ENCODE measurements at regions not wholly inside any gene's neighbourhood (a gene's known extent, or its start where the extent isn't known, plus 50 kb on each side); places are given as distances from the start of the nearest gene placed in this dataset.

- Histone ChIP-seq H3K9ac (ENCODE audit: low read length) (no peak overlapping the region), H2AFZ (ENCODE audit: low read length) (no peak overlapping the region), H3K9me3 (ENCODE audit: low read length) (no peaks in the 10 kb centered on the region), H3K36me3 (ENCODE audit: insufficient read depth, low read length) (no peaks in the 10 kb centered on the region), H3K4me3 (ENCODE audit: low read depth, low read length, poor library complexity, severe bottlenecking) (no peak overlapping the region), H3K4me1 (ENCODE audit: insufficient read depth, low read length, severe bottlenecking) (no peaks in the 10 kb centered on the region), H3F3A (ENCODE audit: insufficient read depth, low read length) (no peaks in the 10 kb centered on the region), H3K9me2 (ENCODE audit: low read depth, low read length) (no peaks in the 10 kb centered on the region), H3K79me2 (ENCODE audit: insufficient read depth, low read length) (no peaks in the 10 kb centered on the region), H3K4me2 (ENCODE audit: low read length) (no peak overlapping the region), H3K27me3 (ENCODE audit: insufficient read depth, low read length) (no peaks in the 10 kb centered on the region), H4K20me1 (ENCODE audit: insufficient read depth, low read length) (no peaks in the 10 kb centered on the region), H3K27ac (ENCODE audit: low read depth, low read length, poor library complexity, severe bottlenecking) (no peak overlapping the region)
- no peak for TF ChIP-seq CTCF (IDR thresholded peaks at IDR 0.05; ENCODE audit: low read length)
- TF ChIP-seq EZH2 (IDR thresholded peaks at IDR 0.05; ENCODE audit: borderline replicate concordance, low read length): no peak
Observed at GRCh38 chr3:111314898-111315297, 227.1 kb upstream of the CD96 start.

- H3K27me3 ChIP-seq (ENCODE audit: insufficient read depth, low read length): no peaks in the 10 kb centered on the region
- H3K9me3 ChIP-seq (ENCODE audit: low read length): no peaks in the 10 kb centered on the region
- H3K9ac ChIP-seq (ENCODE audit: low read length): no peak overlapping the region
- no peaks in the 10 kb centered on the region for H4K20me1 ChIP-seq (ENCODE audit: insufficient read depth, low read length)
- no peaks in the 10 kb centered on the region for H3K9me2 ChIP-seq (ENCODE audit: low read depth, low read length)
- no peaks in the 10 kb centered on the region for H3F3A ChIP-seq (ENCODE audit: insufficient read depth, low read length)
- H3K4me1 ChIP-seq (ENCODE audit: insufficient read depth, low read length, severe bottlenecking): no peaks in the 10 kb centered on the region
- no peak overlapping the region for H3K27ac ChIP-seq (ENCODE audit: low read depth, low read length, poor library complexity, severe bottlenecking)
- no peaks in the 10 kb centered on the region for H3K79me2 ChIP-seq (ENCODE audit: insufficient read depth, low read length)
- TF ChIP-seq CTCF (IDR thresholded peaks at IDR 0.05; ENCODE audit: low read length): no peak
- no peak for TF ChIP-seq EZH2 (IDR thresholded peaks at IDR 0.05; ENCODE audit: borderline replicate concordance, low read length)
- H2AFZ ChIP-seq (ENCODE audit: low read length): no peak overlapping the region
- H3K4me3 ChIP-seq (ENCODE audit: low read depth, low read length, poor library complexity, severe bottlenecking): no peak overlapping the region
- no peak overlapping the region for H3K4me2 ChIP-seq (ENCODE audit: low read length)
- no peaks in the 10 kb centered on the region for H3K36me3 ChIP-seq (ENCODE audit: insufficient read depth, low read length)
Observed at GRCh38 chr3:111315930-111316587, 225.9 kb upstream of the CD96 start.

GRCh38 chr3:111318289-111318688 is 223.7 kb upstream of the CD96 start:
- no peaks in the 10 kb centered on the region for H3F3A ChIP-seq (ENCODE audit: insufficient read depth, low read length)
- H3K9me3 ChIP-seq (ENCODE audit: low read length): no peaks in the 10 kb centered on the region
- no peak for TF ChIP-seq EZH2 (IDR thresholded peaks at IDR 0.05; ENCODE audit: borderline replicate concordance, low read length)
- TF ChIP-seq CTCF (IDR thresholded peaks at IDR 0.05; ENCODE audit: low read length): no peak
- no peak overlapping the region for H3K4me2 ChIP-seq (ENCODE audit: low read length)
- H3K27me3 ChIP-seq (ENCODE audit: insufficient read depth, low read length): no peaks in the 10 kb centered on the region
- no peaks in the 10 kb centered on the region for H3K79me2 ChIP-seq (ENCODE audit: insufficient read depth, low read length)
- H3K9me2 ChIP-seq (ENCODE audit: low read depth, low read length): no peaks in the 10 kb centered on the region
- H3K4me1 ChIP-seq (ENCODE audit: insufficient read depth, low read length, severe bottlenecking): peaks cover 1% of the 10 kb centered on the region
- H2AFZ ChIP-seq (ENCODE audit: low read length): no peak overlapping the region
- no peak overlapping the region for H3K27ac ChIP-seq (ENCODE audit: low read depth, low read length, poor library complexity, severe bottlenecking)
- H4K20me1 ChIP-seq (ENCODE audit: insufficient read depth, low read length): no peaks in the 10 kb centered on the region
- H3K9ac ChIP-seq (ENCODE audit: low read length): no peak overlapping the region
- no peaks in the 10 kb centered on the region for H3K36me3 ChIP-seq (ENCODE audit: insufficient read depth, low read length)
- no peak overlapping the region for H3K4me3 ChIP-seq (ENCODE audit: low read depth, low read length, poor library complexity, severe bottlenecking)
